GM18867 (cell line): ENCODE measurements at regions not wholly inside any gene's neighbourhood (a gene's known extent, or its start where the extent isn't known, plus 50 kb on each side); places are given as distances from the start of the nearest gene placed in this dataset.
"Not testable (repeated sequence)": the region's sequence is repeated elsewhere in the genome, so short reads cannot be mapped to it uniquely, and the experiment has no call there.

Source experiments
- ATAC-seq: cut with Tn5 transposase; IDR thresholded peaks from one replicate; pipeline ENCODE4 v1.9.1; 2021; ENCODE audit warnings: mild to moderate bottlenecking, moderate library complexity; ENCODE audit not compliant: unreplicated experiment

DNA sequence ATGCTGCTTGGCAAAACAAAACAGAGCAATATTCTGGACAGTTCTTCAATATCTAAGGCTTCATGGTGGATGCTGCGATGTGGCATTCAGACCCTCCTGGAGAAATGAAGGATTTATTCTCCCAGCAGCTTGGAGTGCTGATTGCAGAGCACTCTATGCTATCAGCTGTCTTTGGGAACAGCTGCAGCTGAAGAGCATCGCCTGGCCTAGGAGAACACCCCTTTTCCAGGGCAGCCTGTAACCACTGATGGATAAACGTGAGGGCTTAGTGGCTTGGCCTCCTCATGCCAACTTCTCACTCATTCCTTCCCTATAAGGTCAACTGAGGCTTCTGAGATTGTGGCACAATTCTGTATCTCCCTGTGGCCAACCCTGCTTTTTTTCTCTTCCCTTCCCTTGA, 638.1 kb upstream of the CNTNAP2 start:
- ATAC-seq, result no peak

DNA sequence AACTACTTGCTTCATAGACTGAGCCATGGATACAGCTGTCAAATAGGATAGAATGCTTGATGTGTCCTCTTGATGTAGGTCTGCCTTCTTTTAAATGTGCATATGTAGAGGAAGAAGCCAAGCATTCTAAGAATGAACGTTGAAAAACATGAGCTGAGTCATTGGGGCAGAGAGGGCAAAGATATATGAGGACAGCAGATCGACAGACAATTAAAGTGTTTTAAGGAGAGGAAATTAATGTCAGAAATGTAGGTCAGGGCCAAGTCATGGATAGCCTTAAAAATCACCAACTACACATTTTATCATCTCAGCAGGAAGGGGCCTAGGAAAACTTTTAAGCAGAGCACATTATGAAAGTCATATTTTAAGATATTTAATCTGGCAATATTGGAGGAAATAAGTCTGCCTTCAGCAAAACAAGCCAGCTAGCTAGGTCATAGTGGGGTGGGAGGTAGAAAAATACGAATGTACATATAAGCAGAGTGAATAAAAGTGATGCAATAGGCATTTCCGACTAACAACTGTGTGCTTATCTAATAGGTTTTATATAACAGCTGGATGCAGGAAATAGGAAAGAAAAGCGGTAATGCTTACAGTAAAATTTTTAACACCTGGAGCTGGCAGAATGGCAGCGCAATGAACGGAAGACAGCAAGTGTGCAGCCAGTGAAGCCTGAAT, 638.3 kb upstream of the TPK1 start:
- ATAC-seq, result no peak

DNA sequence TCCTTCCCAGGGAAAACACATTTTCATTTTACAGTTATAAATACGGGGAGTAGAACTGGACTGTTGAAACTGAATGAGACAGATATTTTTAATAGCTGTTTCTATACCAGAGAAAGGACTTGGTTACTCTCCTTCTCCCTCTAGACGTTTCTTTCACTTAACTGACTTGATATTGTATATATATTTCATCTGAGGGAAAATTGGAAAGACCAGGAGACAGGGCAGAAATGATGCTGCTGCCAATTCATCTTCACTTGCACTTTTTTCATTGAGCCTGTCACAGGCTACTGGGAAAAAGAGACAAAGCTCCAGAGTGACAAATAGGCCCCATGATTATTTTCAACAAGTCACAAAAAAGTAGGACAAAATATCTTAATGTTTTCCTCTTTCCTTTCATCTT, 636.0 kb upstream of the TPK1 start:
- ATAC-seq, result no peak

DNA sequence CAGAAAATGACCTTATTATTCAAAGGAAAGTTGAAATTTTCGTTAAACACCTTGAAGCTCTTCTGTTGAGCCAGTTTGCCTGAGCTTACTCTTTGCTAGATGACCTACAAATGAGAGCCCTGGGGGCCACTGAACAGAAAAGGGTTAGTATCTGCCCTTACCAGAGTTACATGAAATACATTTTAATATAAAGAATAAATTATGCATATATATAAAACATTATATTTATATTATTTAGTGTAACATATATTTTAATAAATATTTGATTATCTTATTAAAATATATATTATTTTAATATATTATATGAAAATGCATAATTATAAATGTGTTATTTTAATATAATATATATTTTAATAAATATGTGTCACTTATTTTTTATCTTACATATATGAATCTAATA, 628.4 kb upstream of the TPK1 start:
- ATAC-seq, result no peak

DNA sequence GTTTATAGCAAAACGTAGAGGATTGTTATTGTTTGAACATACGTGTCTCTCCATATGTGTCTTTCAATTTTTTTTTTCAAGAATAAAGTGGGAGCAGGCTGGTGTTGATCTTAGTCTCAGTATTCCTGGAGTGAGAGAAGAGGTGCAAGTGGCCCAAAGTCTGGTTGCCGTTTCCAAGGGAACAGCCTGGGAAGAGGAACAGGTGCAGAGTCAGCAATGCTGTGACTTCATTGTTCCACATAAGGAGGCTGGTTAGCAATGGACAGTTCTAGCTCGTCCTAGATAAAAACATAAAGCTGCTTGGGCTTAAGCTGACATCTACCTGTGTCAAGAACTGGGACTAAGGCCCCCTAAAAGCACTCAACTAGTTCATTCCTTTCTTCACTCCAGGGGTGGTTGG, 626.6 kb upstream of the TPK1 start:
- ATAC-seq, result no peak

DNA sequence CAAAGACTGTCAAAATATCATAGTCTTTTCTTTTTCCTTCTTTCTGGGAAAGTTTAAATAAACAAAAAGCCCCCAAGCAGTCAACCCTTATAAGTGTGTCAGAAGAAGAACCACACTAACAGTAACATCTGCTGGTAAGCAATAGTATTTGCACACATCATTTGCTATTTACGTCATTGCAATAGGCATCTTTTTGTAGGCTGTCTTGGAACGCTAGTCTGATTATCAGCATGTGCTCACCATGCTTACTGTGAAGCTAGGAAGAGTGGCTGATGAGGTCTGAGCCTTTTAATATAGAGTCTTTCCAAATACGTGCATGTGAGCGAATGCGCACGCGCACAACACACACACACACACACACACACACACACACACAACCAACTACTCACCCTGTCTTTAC, 599.0 kb upstream of the TPK1 start:
- no peak for ATAC-seq

DNA sequence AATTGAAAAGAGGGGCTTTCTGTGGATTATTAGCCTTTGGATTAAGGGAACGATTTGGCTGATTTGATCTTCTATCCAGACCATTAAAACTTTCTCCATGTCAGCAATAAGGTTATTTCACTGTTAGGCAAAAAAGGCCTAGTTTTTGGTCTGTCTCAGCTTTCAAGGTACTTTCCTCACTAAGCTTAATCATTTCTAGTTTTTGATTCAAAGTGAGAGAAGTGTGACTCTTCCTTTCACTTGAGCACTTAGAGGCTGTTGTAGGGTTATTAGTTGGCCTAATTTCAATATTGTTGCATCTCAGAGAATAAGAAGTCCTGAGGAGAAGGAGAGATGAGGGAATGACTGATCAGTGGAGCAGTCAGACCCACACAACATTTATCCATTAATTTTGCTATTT, 596.0 kb upstream of the TPK1 start:
- no peak for ATAC-seq

DNA sequence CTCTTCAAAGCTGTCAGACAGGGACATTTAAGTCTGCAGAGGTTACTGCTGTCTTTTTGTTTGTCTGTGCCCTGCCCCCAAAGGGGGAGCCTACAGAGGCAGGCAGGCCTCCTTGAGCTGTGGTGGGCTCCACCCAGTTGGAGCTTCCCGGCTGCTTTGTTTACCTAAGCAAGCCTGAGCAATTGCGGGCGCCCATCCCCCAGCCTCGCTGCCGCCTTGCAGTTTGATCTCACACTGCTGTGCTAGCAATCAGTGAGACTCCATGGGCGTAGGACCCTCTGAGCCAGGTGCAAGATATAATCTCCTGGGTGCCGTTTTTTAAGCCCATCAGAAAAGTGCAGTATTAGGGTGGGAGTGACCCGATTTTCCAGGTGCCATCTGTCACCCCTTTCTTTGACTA, 582.6 kb upstream of the TPK1 start:
- not testable (repeated sequence) for ATAC-seq

DNA sequence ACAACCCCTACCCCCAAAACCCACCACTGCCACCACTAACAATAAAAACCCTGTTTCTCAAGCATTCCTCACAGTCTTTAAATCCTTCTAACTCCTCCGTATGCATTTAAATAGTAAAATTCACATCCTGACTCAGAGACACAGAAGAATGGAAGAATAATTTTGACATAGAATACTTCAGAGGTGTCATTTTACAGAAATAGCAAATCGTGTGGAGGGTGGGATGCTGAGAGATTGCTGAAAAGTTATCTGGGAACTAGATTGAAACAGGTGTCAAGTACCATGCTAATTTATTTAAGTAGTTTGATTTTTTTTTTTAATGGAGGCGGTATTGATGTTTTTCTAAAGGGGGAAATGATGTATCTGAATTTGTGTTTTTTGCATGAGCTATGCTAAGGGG, 575.2 kb upstream of the TPK1 start:
- ATAC-seq, result no peak

DNA sequence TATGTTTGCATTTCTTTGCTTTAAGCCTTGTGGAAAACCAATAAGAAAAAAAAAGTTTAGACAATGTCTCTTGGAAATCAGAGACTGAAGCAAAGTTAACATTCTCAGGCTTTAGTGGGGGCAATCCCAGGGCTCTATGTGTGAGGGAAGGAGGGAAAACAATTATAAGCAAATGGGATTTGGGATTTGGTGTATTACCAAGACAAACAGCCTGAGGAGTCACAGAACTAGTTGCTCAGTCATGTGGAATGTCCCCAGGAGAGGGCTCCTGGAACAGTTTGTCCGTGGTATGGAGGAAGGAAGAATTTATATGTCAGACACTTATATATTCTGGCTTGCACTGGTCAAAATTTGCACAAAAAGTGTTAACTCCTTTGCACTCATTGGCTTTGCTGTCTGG, 562.9 kb upstream of the TPK1 start:
- ATAC-seq, result no peak

DNA sequence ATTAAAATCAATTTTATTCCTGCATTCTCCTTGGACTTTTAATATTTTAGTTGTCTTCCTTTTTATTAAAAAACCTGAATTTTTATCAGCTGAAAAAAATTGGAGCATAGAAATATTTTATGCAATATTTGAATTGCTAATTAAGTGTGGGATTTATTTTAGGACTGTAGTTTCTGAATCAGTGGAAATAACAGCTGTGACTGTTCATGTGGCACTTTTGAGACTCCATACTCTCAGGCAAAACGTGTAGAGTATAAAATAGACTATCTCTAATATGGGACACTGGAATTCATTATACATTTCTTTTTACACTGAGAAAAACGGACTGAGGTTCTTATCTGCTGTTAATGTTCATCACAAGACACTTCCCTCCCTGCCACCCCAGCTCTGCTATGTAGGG, 558.3 kb upstream of the TPK1 start:
- ATAC-seq, result no peak

DNA sequence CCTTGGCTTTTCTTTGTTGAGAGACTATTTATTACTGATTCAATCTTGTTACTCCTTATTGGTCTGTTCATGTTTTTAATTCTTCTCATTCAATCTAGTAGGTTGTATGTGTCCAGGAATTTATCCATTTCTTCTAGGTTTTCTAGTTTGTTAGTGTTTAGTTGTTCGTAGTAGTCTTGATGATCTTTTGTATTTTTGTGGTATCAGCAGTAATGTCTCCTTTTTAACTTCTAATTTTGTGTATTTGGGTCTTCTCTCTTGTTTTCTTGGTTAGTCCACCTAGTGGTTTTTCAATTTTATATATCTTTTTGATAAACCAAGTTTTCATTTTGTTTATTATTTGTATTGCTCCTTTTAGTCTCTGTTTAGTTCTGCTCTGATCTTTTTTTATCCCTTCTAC, 546.9 kb upstream of the TPK1 start:
- no peak for ATAC-seq

DNA sequence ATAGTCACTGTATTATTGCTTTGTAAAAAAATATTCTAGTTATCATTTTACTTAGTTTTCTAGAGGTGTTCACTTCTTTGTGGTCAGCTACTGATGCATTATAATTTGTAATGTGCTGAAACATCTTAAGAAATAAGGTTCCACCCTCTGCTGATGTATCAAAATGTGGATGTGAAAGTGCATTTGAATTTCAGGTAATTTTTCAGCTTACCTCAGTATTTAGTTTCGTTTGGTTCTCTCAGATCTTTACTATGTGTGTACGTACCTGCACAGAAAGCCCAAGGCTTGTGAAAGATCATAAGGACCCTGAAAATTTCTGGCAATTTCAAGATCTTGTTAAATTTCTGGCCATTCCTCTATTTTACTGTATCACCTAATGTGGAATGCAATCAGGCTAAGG, 542.3 kb upstream of the TPK1 start:
- ATAC-seq, result peak; percentile 58

DNA sequence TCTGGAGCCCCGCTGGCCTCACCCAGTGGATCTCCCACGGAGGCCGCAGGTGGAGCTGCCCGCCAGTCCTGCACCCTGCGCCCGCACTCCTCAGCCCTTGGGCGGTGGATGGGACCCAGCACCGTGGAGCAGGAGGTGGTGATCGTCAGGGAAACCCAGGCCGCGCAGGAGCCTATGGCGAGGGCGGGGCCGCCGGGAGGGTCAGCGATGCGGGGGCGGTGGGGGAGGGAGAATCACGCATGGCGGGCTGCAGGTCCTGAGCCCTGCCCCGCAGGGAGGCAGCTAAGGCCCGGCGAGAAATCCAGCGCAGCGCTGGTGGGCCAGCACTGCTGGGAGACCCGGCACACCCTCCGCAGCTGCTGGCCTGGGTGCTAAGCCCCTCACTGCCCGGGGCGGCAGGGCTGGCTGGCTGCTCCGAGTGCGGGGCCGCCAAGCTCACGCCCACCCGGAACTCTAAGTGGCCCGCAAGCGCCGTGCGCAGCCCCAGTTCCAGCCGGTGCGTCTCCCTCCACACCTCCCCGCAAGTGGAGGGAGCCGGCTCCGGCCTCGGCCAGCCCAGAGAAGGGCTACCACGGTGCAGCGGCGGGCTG, 524.8 kb upstream of the TPK1 start:
- no peak for ATAC-seq

DNA sequence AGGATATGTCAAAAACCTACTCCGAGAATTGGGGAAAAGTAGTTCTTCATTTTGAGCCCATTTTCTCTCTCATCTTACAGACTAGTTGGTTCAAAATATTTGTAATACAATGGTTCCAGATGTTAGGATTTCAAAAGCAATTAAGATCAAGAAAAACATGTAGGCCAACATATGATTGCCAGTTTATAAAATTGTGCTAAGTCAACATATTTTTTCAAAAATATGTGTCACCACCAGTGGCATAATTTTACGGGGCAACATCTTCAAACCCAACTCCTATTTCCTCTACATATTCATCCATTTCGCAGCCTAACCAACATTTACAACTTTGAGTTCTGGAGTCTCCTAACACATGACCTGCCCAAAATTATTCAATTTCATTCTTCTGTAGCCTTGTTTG, 514.5 kb upstream of the TPK1 start:
- no peak for ATAC-seq

DNA sequence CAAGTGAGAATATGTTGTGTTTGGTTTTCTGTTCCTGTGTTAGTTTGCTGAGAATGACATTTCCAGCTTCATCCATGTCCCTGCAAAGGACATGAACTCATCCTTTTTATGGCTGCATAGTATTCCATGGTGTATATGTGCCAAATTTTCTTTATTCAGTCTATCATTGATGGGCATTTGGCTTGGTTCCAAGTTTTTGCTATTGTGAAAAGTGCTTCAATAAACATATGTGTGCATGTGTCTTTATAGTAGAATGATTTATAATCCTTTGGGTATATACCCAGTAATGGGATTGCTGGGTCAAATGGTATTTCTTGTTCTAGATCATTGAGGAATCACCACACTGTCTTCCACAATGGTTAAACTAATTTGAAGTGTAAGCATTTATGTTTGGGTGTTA, 513.6 kb upstream of the TPK1 start:
- ATAC-seq, result not testable (repeated sequence)

DNA sequence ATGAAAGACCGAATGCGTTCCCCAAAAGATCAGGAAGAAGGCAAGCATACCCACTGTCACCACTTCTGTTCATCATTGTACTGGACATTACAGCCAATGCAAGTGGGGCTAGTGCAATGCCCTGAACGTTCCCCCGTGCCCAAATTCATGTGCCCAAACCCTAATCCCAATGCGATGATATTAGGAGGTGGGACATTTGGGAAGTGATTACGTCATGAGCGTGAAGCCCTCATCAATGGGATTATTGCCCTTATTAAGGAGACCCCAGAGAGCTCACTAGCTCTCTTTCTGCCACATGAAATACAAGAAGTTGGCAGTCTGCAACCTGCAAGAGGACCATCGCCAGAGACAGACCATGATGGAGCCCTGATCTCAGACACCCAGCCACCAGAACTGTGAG, 511.4 kb upstream of the TPK1 start:
- ATAC-seq, result no peak

DNA sequence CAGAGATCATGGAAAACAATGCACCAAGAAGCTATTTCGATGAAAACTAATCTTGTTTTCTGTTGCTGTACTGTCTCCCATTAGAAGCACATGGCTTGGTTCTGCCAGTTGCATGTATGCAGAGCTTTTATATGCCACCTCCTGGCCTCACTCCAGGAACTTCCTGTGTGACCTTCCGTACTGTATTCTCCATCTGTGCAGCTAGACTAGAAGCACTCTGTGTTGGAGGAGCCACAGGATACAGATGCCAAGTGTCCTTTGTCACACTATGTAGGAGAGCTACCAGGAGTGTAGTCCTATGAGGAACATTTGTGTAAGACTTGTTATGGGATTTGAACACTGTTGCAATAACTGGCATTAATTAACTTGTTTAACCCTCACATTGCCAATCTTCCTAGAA, 503.5 kb upstream of the TPK1 start:
- ATAC-seq, result no peak

DNA sequence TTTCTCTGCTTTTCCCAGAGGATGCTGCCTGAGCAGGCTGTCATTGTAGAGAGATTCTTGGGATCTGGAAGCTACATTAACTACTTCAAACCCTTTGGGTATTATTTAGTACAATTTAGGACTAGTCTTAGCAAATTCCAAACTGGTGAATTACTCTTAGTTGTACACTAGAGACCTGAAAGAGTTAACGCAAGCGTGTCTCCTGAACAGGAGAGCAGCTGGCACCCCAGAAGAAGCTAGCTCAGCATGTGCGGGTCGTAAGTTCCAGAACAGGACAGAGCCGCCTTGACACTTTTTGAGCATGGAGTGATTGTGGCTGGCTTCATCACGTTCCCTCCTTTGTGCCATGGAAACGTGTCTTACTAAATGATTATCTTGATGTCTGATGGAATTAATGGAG, 495.7 kb upstream of the TPK1 start:
- no peak for ATAC-seq

DNA sequence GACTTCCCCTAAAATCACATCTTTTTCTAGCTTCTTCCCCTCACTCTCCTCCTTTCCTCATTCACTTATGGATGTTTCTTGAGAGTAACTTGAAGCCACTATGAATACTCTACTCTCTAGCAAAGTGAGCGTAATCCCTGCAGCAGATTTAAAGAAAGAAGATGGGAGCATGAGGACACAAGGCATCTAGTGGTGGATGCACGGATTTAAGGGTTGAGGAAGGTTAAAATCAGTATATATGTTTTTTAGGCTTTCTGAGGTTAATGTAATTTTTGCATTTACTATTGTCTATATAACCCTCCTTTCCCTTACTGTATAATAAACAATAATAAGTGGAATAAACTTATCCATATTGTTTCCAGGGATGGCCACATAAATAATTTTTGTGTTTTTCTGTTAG, 495.2 kb upstream of the TPK1 start:
- no peak for ATAC-seq

DNA sequence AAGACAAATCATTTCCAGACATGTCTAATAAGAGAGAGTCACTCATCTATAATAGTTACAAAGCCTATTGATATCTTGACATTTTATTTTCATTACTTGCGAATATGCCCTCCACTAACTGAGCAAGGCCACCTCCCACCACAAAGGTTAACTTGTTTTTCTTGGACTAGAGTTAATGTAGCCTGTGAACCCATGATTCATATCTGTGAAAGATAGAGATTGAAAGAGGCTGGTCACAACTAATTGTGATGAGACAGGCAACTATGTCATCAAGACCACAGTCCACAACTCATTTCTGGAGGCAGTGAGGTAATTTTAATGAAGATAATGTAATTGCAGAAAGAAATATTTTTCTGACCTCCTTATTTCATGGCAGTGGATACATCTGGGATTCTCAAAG, 491.8 kb upstream of the TPK1 start:
- ATAC-seq, result no peak

DNA sequence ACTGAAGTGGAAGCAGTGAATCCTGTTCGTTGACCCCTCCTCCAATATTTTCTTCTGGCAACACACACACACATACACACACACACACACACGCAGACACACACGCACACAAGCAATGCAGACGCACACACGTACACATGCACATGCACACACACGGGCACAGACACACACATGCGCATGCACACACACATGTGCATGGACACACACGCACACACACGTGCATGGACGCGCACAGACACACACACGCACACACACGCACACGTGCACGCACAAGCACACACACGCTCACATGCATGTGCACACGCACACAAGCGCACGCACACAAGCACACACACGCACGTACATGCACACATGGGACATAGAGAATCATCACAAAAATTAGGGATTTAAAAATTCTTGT, 488.2 kb upstream of the TPK1 start:
- ATAC-seq, result no peak

DNA sequence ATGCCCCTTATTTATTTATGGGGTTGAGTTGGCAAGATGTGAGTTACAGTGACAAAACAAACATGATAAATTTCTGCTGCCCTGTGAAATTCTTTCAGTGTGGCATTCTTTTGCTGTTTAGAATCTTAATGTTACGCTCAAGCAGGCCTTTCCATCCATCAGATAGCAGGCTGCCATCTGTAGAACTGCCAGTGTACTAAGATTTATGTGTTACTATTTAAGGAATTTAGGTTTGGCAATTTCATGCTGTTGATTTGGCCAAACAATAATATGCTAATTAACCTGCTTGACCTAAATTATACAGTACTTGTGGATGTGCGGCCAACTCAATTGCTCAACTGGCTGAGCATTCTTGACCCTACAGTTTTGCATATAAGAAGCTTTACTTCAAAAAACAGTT, 477.7 kb upstream of the TPK1 start:
- no peak for ATAC-seq
